A549 (cell line): ENCODE measurements at regions not wholly inside any gene's neighbourhood (a gene's known extent, or its start where the extent isn't known, plus 50 kb on each side); places are given as distances from the start of the nearest gene placed in this dataset.

Experiments
- ATAC-seq, 2 experiments: fragments of 200-7000 bp in 1 of 2; fragments of >200 bp in 1 of 2; cut with Nextera tagmentation in 1 of 2; cut with Tn5 transposase in 1 of 2; 3 replicates each; pipeline versions ENCODE4 v1.8.0 to v1.9.1; 2018 to 2020; ENCODE audit warnings: mild to moderate bottlenecking in 1 of 2, moderate library complexity in 1 of 2
- CTCF ChIA-PET: fragments of 300-600 bp; sonication (Branson Sonifier 250); formaldehyde crosslinking; extraction: SDS; loops from one replicate; lab custom pipeline; 2021; ENCODE audit warnings: antibody characterized with exemption, inconsistent platforms; lab: Yijun Ruan, JAX
- POLR2A ChIA-PET: fragments of 350-600 bp; formaldehyde crosslinking; extraction: SDS; loops from one replicate; lab custom pipeline; 2021; ENCODE audit warnings: antibody characterized with exemption, inconsistent platforms; lab: Yijun Ruan, JAX
- DNase-seq, 2 experiments: peaks; one replicate each; pipeline versions ENCODE4 v3.0.0 to v3.0.0-alpha.2; 2011 to 2016; ENCODE audit warnings: low read depth in 1 of 2, low spot score in 1 of 2
- FAIRE-seq: peaks from 2 replicates; lab custom pipeline; 2011; peaks lifted over from hg19 to GRCh38; lab: Jason Lieb, UNC
- H3K27ac ChIP-seq, 2 experiments: fragments of >200 bp; sonication (Bioruptor Twin); formaldehyde crosslinking; 3 replicates each; pipeline ENCODE4 v1.5.1; 2016 to 2017
- H3K4me1 ChIP-seq: fragments of >200 bp; sonication (Bioruptor Twin); formaldehyde crosslinking; 3 replicates; pipeline ENCODE4 v1.6.1; 2016
- H3K4me2 ChIP-seq: fragments of >200 bp; sonication (Bioruptor Twin); formaldehyde crosslinking; 3 replicates; pipeline ENCODE4 v1.6.1; 2016
- H3K4me3 ChIP-seq: fragments of >200 bp; sonication (Bioruptor Twin); formaldehyde crosslinking; 3 replicates; pipeline ENCODE4 v1.5.1; 2016
- H3K9me3 ChIP-seq: fragments of >200 bp; sonication (Bioruptor Twin); formaldehyde crosslinking; 3 replicates; pipeline ENCODE4 v1.6.1; 2016
- BCL3 ChIP-seq: fragments of >200 bp; sonication (Bioruptor Twin); formaldehyde crosslinking; IDR thresholded peaks from 3 replicates; pipeline ENCODE4 v1.6.1; 2016
- BHLHE40 ChIP-seq: IDR thresholded peaks from 2 replicates; pipeline ENCODE4 v1.6.1; 2012; ENCODE audit warnings: low read depth, low read length, inconsistent platforms
- CBX2 ChIP-seq: fragments of 200-600 bp; sonication (generic); IDR thresholded peaks from 2 replicates; pipeline ENCODE4 v1.6.1; 2016; ENCODE audit warnings: low read depth, mild to moderate bottlenecking, borderline replicate concordance
- CHD2 ChIP-seq: fragments of 150-350 bp; IDR thresholded peaks from 2 replicates; pipeline ENCODE4 v1.6.1; 2014; ENCODE audit warnings: low read length; ENCODE audit not compliant: partially characterized antibody
- EHMT2 ChIP-seq: fragments of 200-600 bp; sonication (generic); IDR thresholded peaks from 2 replicates; pipeline ENCODE4 v1.6.1; 2016; ENCODE audit warnings: antibody characterized with exemption, low read depth, mild to moderate bottlenecking, moderate library complexity
- EP300 ChIP-seq, 2 experiments: fragments of >200 bp; sonication (Bioruptor Twin); formaldehyde crosslinking; IDR thresholded peaks; 2 replicates in 1 of 2; 3 replicates in 1 of 2; pipeline ENCODE4 v1.6.1; 2016 to 2017
- FOSL2 ChIP-seq, 2 experiments: fragments of 450-650 bp in 1 of 2; fragments of >200 bp in 1 of 2; sonication (Bioruptor Twin) in 1 of 2; formaldehyde crosslinking; IDR thresholded peaks; 2 replicates each; pipeline versions ENCODE4 v1.5.0 to v1.6.1; 2016 to 2020; ENCODE audit warnings: mild to moderate bottlenecking in 1 of 2, moderate library complexity in 1 of 2
- FOXS1 ChIP-seq: fragments of 250-450 bp; sonication (Bioruptor Pico); IDR thresholded peaks from 2 replicates; pipeline ENCODE4 v1.5.0; 2020; ENCODE audit warnings: mild to moderate bottlenecking, moderate library complexity
- HDAC2 ChIP-seq: fragments of 200-600 bp; sonication (generic); IDR thresholded peaks from 2 replicates; pipeline ENCODE4 v1.6.1; 2016
- HEYL ChIP-seq: fragments of 250-450 bp; sonication (Bioruptor Pico); IDR thresholded peaks from 2 replicates; pipeline ENCODE4 v1.8.0; 2021; ENCODE audit warnings: mild to moderate bottlenecking, moderate library complexity
- HOXA7 ChIP-seq: fragments of 250-450 bp; sonication (Bioruptor Pico); IDR thresholded peaks from 2 replicates; pipeline ENCODE4 v1.5.0; 2020; ENCODE audit warnings: mild to moderate bottlenecking, moderate library complexity
- HOXB5 ChIP-seq: fragments of 250-450 bp; sonication (Bioruptor Pico); IDR thresholded peaks from 2 replicates; pipeline ENCODE4 v1.5.0; 2020; ENCODE audit warnings: mild to moderate bottlenecking, moderate library complexity
- JUN ChIP-seq, 2 experiments: fragments of >200 bp; sonication (Bioruptor Twin); formaldehyde crosslinking; IDR thresholded peaks; 2 replicates in 1 of 2; 3 replicates in 1 of 2; pipeline ENCODE4 v1.6.1; 2016 to 2017
- MAFK ChIP-seq: fragments of 450-650 bp; IDR thresholded peaks from 2 replicates; pipeline ENCODE4 v1.6.1; 2014; ENCODE audit not compliant: partially characterized antibody
- MAZ ChIP-seq: fragments of 150-350 bp; IDR thresholded peaks from 2 replicates; pipeline ENCODE4 v1.6.1; 2014; ENCODE audit warnings: antibody characterized with exemption, low read depth, low read length, borderline replicate concordance
- NFE2L2 ChIP-seq: fragments of 150-350 bp; conservative IDR thresholded peaks from 2 replicates; pipeline ENCODE4 v1.6.1; 2014; ENCODE audit warnings: low read length
- POLR2A ChIP-seq: IDR thresholded peaks from 2 replicates; pipeline ENCODE4 v1.6.1; 2012; ENCODE audit warnings: mild to moderate bottlenecking, low read length
- RARB ChIP-seq: fragments of 250-450 bp; sonication (Bioruptor Pico); IDR thresholded peaks from 2 replicates; pipeline ENCODE4 v1.8.0; 2021; ENCODE audit warnings: mild to moderate bottlenecking, moderate library complexity
- REST ChIP-seq: fragments of 200-600 bp; sonication (generic); IDR thresholded peaks from 2 replicates; pipeline ENCODE4 v1.6.1; 2016; ENCODE audit warnings: antibody characterized with exemption, mild to moderate bottlenecking, moderate library complexity
- RNF2 ChIP-seq: fragments of 200-600 bp; sonication (generic); IDR thresholded peaks from 2 replicates; pipeline ENCODE4 v1.6.1; 2016; ENCODE audit warnings: low read depth, mild to moderate bottlenecking, antibody characterized with exemption, moderate library complexity, borderline replicate concordance
- SREBF2 ChIP-seq: fragments of 450-650 bp; IDR thresholded peaks from 2 replicates; pipeline ENCODE4 v1.6.1; 2014; ENCODE audit warnings: mild to moderate bottlenecking, moderate library complexity
- ZC3H11A ChIP-seq: fragments of 450-650 bp; IDR thresholded peaks from 2 replicates; pipeline ENCODE4 v1.6.1; 2014; ENCODE audit warnings: antibody characterized with exemption, mild to moderate bottlenecking
- ZFP36 ChIP-seq: fragments of 450-650 bp; IDR thresholded peaks from 2 replicates; pipeline ENCODE4 v1.6.1; 2014; ENCODE audit warnings: borderline replicate concordance; ENCODE audit not compliant: partially characterized antibody
- ZSCAN20 ChIP-seq: fragments of 250-450 bp; sonication (Bioruptor Pico); IDR thresholded peaks from 2 replicates; pipeline ENCODE4 v1.8.0; 2022; ENCODE audit warnings: mild to moderate bottlenecking, moderate library complexity
- WGBS: methylation state at CpG from one replicate; pipeline ENCODE4 v1.1.6; 2017; ENCODE audit errors: missing lambda C conversion rate; 5-methylcytosine and 5-hydroxymethylcytosine counted together
- TF ChIP-seq, protein P1 (sequence below): IDR thresholded peaks from 2 replicates; pipeline ENCODE4 v1.6.1; 2012
- TF ChIP-seq, protein P2 (sequence below): fragments of 450-650 bp; IDR thresholded peaks from 2 replicates; pipeline ENCODE4 v1.6.1; 2014; ENCODE audit warnings: antibody characterized with exemption
- TF ChIP-seq, protein P3 (sequence below): IDR thresholded peaks from 2 replicates; pipeline ENCODE4 v1.6.1; 2012; ENCODE audit warnings: low read depth, borderline replicate concordance
- TF ChIP-seq, protein P4 (sequence below): IDR thresholded peaks from 2 replicates; pipeline ENCODE4 v1.6.1; 2012

- CTCF ChIA-PET: no interaction called here
- TF ChIP-seq CBX2 (no peak), ZFP36 (no peak), ZC3H11A (no peak), POLR2A (no peak), FOXS1 (CRISPR knock-in tag) (no peak), EP300 (IDR thresholded peaks at IDR 0.05) (no peak), HDAC2 (no peak), CHD2 (no peak), HEYL (no peak), RARB (CRISPR knock-in tag) (no peak), HOXA7 (no peak), MAZ (no peak), SREBF2 (no peak), REST (no peak), JUN (IDR thresholded peaks at IDR 0.05) (no peak)
- TF ChIP-seq, protein P1, sequence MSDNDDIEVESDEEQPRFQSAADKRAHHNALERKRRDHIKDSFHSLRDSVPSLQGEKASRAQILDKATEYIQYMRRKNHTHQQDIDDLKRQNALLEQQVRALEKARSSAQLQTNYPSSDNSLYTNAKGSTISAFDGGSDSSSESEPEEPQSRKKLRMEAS: no peak
- TF ChIP-seq, protein P2, sequence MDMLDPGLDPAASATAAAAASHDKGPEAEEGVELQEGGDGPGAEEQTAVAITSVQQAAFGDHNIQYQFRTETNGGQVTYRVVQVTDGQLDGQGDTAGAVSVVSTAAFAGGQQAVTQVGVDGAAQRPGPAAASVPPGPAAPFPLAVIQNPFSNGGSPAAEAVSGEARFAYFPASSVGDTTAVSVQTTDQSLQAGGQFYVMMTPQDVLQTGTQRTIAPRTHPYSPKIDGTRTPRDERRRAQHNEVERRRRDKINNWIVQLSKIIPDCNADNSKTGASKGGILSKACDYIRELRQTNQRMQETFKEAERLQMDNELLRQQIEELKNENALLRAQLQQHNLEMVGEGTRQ: no peak
- TF ChIP-seq, protein P3, sequence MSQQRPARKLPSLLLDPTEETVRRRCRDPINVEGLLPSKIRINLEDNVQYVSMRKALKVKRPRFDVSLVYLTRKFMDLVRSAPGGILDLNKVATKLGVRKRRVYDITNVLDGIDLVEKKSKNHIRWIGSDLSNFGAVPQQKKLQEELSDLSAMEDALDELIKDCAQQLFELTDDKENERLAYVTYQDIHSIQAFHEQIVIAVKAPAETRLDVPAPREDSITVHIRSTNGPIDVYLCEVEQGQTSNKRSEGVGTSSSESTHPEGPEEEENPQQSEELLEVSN: no peak
- TF ChIP-seq, protein P4, sequence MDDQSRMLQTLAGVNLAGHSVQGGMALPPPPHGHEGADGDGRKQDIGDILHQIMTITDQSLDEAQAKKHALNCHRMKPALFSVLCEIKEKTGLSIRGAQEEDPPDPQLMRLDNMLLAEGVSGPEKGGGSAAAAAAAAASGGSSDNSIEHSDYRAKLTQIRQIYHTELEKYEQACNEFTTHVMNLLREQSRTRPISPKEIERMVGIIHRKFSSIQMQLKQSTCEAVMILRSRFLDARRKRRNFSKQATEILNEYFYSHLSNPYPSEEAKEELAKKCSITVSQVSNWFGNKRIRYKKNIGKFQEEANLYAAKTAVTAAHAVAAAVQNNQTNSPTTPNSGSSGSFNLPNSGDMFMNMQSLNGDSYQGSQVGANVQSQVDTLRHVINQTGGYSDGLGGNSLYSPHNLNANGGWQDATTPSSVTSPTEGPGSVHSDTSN: no peak
- 4% methylated on average over 5 of the region's 5 CpGs for WGBS
Observed at GRCh38 chr5:52015760-52016159, 632.5 kb downstream of the ISL1 start.

GRCh38 chr5:52017567-52017966, 634.3 kb downstream of the ISL1 start:
- no peak for TF ChIP-seq FOSL2 (IDR thresholded peaks at IDR 0.05)
- no peak for TF ChIP-seq FOSL2 (CRISPR knock-in tag; IDR thresholded peaks at IDR 0.05)
- TF ChIP-seq ZSCAN20 (CRISPR knock-in tag): no peak
- no peak for TF ChIP-seq RARB (CRISPR knock-in tag)
- TF ChIP-seq RNF2: no peak
- TF ChIP-seq ZC3H11A: no peak
- no peak for TF ChIP-seq MAFK
- no peak for TF ChIP-seq NFE2L2
- no peak for TF ChIP-seq CBX2
- TF ChIP-seq EHMT2: no peak
- no peak for TF ChIP-seq MAZ
- no peak for TF ChIP-seq BHLHE40
- TF ChIP-seq BCL3: no peak
- TF ChIP-seq HOXB5 (CRISPR knock-in tag): no peak
- no peak for TF ChIP-seq REST
- TF ChIP-seq, all 56 proteins: peak for 0

More at GRCh38 chr5:52015760-52016159, 632.5 kb downstream of the ISL1 start:
- Histone ChIP-seq H3K27ac (no peak overlapping the region), H3K4me3 (no peak overlapping the region), H3K9me3 (no peaks in the 10 kb centered on the region), H3K4me2 (no peak overlapping the region), H3K4me1 (no peaks in the 10 kb centered on the region)
- FAIRE-seq (no peak), ATAC-seq (no peak), DNase-seq (no peak)
- POLR2A ChIA-PET: no interaction called here

More at GRCh38 chr5:52017567-52017966, 634.3 kb downstream of the ISL1 start:
- WGBS: 2% methylated on average over 2 of the region's 2 CpGs
- Histone ChIP-seq H3K9me3 (no peaks in the 10 kb centered on the region), H3K27ac (no peak overlapping the region), H3K4me2 (no peak overlapping the region), H3K4me1 (no peaks in the 10 kb centered on the region), H3K4me3 (no peak overlapping the region)
- POLR2A ChIA-PET: no interaction called here
- DNase-seq (no peak), ATAC-seq (no peak), FAIRE-seq (no peak)
- CTCF ChIA-PET: no interaction called here
